Mesenchymal stem cell (in vitro differentiated cells and primary cell): ENCODE measurements at regions not wholly inside any gene's neighbourhood (a gene's known extent, or its start where the extent isn't known, plus 50 kb on each side); places are given as distances from the start of the nearest gene placed in this dataset.

ENCODE experiments used
- DNase-seq: peaks from one replicate; pipeline ENCODE4 v3.0.0-alpha.2; 2013
- H2AFZ ChIP-seq: one replicate; pipeline ENCODE4 v1.6.1; 2013; ENCODE audit warnings: low read depth, mild to moderate bottlenecking, control low read depth, inconsistent platforms, low read length, moderate library complexity
- H2AK5ac ChIP-seq: 2 replicates; pipeline ENCODE4 v1.6.1; 2013; ENCODE audit warnings: low read length, moderate library complexity, mild to moderate bottlenecking, inconsistent platforms; ENCODE audit not compliant: severe bottlenecking
- H2BK120ac ChIP-seq: one replicate; pipeline ENCODE4 v1.6.1; 2013; ENCODE audit warnings: low read depth, mild to moderate bottlenecking, inconsistent platforms, low read length, moderate library complexity
- H2BK12ac ChIP-seq, 2 experiments: one replicate each; pipeline ENCODE4 v1.6.1; 2013; ENCODE audit warnings: inconsistent platforms in 2 of 2, low read length in 2 of 2, mild to moderate bottlenecking in 2 of 2, moderate library complexity in 2 of 2, control low read depth in 1 of 2
- H2BK15ac ChIP-seq: one replicate; pipeline ENCODE4 v1.6.1; 2013; ENCODE audit warnings: mild to moderate bottlenecking, low read depth, inconsistent platforms; ENCODE audit not compliant: poor library complexity, severe bottlenecking
- H2BK5ac ChIP-seq: 2 replicates; pipeline ENCODE4 v1.6.1; 2013; ENCODE audit warnings: low read depth, mild to moderate bottlenecking, low read length, control low read depth, inconsistent platforms; ENCODE audit not compliant: poor library complexity, severe bottlenecking
- H3K14ac ChIP-seq, 2 experiments: one replicate each; pipeline ENCODE4 v1.6.1; 2013; ENCODE audit warnings: inconsistent platforms in 2 of 2, low read length in 2 of 2, control low read depth in 1 of 2, mild to moderate bottlenecking in 1 of 2, moderate library complexity in 1 of 2
- H3K18ac ChIP-seq, 2 experiments: one replicate each; pipeline ENCODE4 v1.6.1; 2013; ENCODE audit warnings: inconsistent platforms in 2 of 2, low read length in 2 of 2, control low read depth in 1 of 2, low read depth in 1 of 2, mild to moderate bottlenecking in 1 of 2
- H3K23ac ChIP-seq, 2 experiments: one replicate each; pipeline ENCODE4 v1.6.1; 2013; ENCODE audit warnings: inconsistent platforms in 2 of 2, low read length in 2 of 2, mild to moderate bottlenecking in 2 of 2, moderate library complexity in 2 of 2, control low read depth in 1 of 2
- H3K27ac ChIP-seq: 2 replicates; pipeline ENCODE4 v1.5.1; 2013; ENCODE audit warnings: mild to moderate bottlenecking, moderate library complexity, low read length, control low read depth, inconsistent platforms; ENCODE audit not compliant: poor library complexity, severe bottlenecking
- H3K27me3 ChIP-seq, 2 experiments: 2 replicates each; pipeline versions ENCODE4 v1.6.1 to v1.7.0; 2013; ENCODE audit warnings: low read length in 2 of 2, mild to moderate bottlenecking in 2 of 2, moderate library complexity in 2 of 2, control low read depth in 1 of 2, inconsistent platforms in 1 of 2; ENCODE audit not compliant: control insufficient read depth in 1 of 2, insufficient read depth in 1 of 2
- H3K36me3 ChIP-seq, 2 experiments: 2 replicates each; pipeline versions ENCODE4 v1.6.1 to v1.7.0; 2013; ENCODE audit warnings: low read length in 2 of 2, control low read depth in 1 of 2, inconsistent platforms in 1 of 2, low read depth in 1 of 2, mild to moderate bottlenecking in 1 of 2; ENCODE audit not compliant: insufficient read depth in 2 of 2, control insufficient read depth in 1 of 2
- H3K4ac ChIP-seq, 2 experiments: one replicate each; pipeline ENCODE4 v1.6.1; 2013; ENCODE audit warnings: inconsistent platforms in 2 of 2, low read length in 2 of 2, mild to moderate bottlenecking in 2 of 2, moderate library complexity in 2 of 2, control low read depth in 1 of 2, low read depth in 1 of 2
- H3K4me1 ChIP-seq: 2 replicates; pipeline ENCODE4 v1.6.1; 2013; ENCODE audit warnings: low read depth, low read length, control low read depth; ENCODE audit not compliant: control insufficient read depth, insufficient read depth
- H3K4me2 ChIP-seq: 2 replicates; pipeline ENCODE4 v1.6.1; 2013; ENCODE audit warnings: low read length, mild to moderate bottlenecking, inconsistent platforms; ENCODE audit not compliant: poor library complexity, severe bottlenecking
- H3K4me3 ChIP-seq, 2 experiments: 2 replicates each; pipeline versions ENCODE4 v1.5.1 to v1.7.0; 2013; ENCODE audit warnings: low read length in 2 of 2, mild to moderate bottlenecking in 2 of 2, control low read depth in 1 of 2, low read depth in 1 of 2; ENCODE audit not compliant: insufficient read depth in 1 of 2
- H3K79me1 ChIP-seq: replicated peaks from 2 replicates; pipeline ENCODE4 v1.6.1; 2013; ENCODE audit warnings: mild to moderate bottlenecking, control low read depth, low read length, inconsistent platforms; ENCODE audit not compliant: poor library complexity, severe bottlenecking
- H3K9ac ChIP-seq: 2 replicates; pipeline ENCODE4 v1.7.0; 2013; ENCODE audit warnings: mild to moderate bottlenecking, low read length, moderate library complexity
- H3K9me3 ChIP-seq: 2 replicates; pipeline ENCODE4 v1.7.0; 2013; ENCODE audit warnings: mild to moderate bottlenecking, low read length; ENCODE audit not compliant: control insufficient read depth
- H4K8ac ChIP-seq: one replicate; pipeline ENCODE4 v1.6.1; 2013; ENCODE audit warnings: inconsistent platforms, mild to moderate bottlenecking, low read length, moderate library complexity
- H4K91ac ChIP-seq: one replicate; pipeline ENCODE4 v1.6.1; 2013; ENCODE audit warnings: mild to moderate bottlenecking, low read length, inconsistent platforms
- WGBS: methylation state at CpG from one replicate; pipeline ENCODE4 v1.1.7; 2013; ENCODE audit warnings: mixed read lengths; 5-methylcytosine and 5-hydroxymethylcytosine counted together

DNA sequence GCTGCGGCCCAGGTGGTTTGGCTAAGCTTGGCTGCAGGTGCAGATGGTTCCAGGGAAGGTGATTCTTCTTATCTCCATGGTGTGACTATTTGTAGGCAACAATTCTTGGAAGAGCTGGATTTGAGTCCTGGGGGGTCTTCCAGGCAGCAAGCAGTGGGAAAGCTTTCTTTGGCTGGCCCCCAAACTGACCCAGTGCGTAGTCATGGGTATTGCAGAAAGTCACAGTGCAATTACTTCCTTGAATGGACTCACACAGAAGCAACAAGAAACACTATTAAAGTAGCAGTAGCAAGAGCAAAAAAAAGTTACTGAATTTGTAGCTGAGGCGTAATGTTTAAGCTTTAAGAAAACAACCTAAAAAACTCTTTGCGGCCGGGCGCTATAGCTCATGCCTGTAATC lies 293.6 kb upstream of the ATP5MC3 start:
- whole genome bisulfite sequencing: 98% methylated on average over 6 of the region's 6 CpGs
- Histone ChIP-seq H3K9ac (no peak overlapping the region), H2BK12ac (no peak overlapping the region)

DNA sequence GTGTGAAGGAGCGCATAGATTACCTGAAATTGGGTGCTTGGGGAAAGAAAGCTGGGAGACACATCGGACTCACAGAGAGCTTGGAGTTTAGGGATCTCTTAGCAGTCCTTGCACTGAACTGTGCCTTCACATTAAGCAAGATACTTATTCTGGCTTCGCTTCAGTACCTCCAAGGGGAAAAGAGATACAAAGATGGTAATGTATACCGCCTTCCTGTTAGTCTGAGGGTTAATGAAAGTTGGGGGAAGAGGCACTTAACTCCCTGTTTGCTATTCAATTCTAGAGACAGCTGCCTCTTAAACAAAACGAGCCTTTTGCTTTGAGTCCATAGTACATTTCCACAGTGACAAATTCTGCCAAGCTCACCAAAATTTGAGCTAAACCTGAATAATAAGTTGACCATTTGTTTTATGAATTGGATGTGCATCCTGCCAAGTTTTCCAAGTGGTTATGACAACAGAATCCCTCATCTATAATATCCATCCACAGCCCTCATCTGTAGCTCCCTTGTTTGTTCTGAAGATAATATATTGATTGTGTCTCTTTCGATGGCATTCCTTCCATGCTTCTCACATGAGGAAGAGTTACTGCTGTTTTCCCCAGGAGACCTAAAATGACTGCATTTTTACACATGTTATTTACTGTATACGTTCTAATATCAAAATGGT lies 287.1 kb upstream of the ATP5MC3 start:
- WGBS: 63% methylated on average over 4 of the region's 7 CpGs

More for the DNA sequence above, 293.6 kb upstream of the ATP5MC3 start:
- H3K4me2 ChIP-seq: no peak overlapping the region
- H4K91ac ChIP-seq: no peak overlapping the region
- H3K79me1 ChIP-seq: no peaks in the 10 kb centered on the region
- no peak overlapping the region for H4K8ac ChIP-seq
- no peaks in the 10 kb centered on the region for H3K36me3 ChIP-seq
- H3K9me3 ChIP-seq: no peaks in the 10 kb centered on the region
- H2AK5ac ChIP-seq: no peak overlapping the region
- no peak overlapping the region for H3K4me3 ChIP-seq
- no peak overlapping the region for H2BK5ac ChIP-seq
- H2AFZ ChIP-seq: no peak overlapping the region
- no peaks in the 10 kb centered on the region for H3K4me1 ChIP-seq
- no peak for DNase-seq
- no peak overlapping the region for H2BK15ac ChIP-seq
- H3K4ac ChIP-seq: no peak overlapping the region
- H3K27me3 ChIP-seq: no peaks in the 10 kb centered on the region
- H3K18ac ChIP-seq: no peak overlapping the region
- H3K14ac ChIP-seq: no peak overlapping the region
- no peak overlapping the region for H3K23ac ChIP-seq
- H2BK120ac ChIP-seq: no peak overlapping the region
- no peak overlapping the region for H3K27ac ChIP-seq

DNA sequence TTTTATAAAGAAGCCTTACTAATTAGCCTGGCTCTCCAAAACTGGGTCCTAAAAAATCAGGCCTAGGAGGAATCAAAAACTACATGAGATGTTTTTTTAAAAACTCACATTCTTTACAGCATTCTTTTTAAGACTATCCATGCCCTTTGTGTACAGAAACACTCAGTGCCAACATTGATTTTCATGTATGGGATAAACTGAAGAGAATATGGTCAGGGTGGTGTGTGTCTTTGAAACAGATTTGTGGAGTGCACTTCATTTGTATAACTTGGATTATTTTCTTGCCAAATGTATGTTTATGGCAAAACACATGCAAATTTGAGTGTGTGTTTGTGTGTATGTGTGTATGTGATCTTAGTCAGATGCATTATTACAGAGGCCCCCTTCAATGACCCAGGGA lies 283.6 kb upstream of the ATP5MC3 start:
- Histone ChIP-seq H4K91ac (no peak overlapping the region), H2AK5ac (no peak overlapping the region), H2BK15ac (no peak overlapping the region), H3K14ac (no peak overlapping the region), H3K23ac (no peak overlapping the region), H3K27ac (no peak overlapping the region), H3K4me2 (no peak overlapping the region), H2BK5ac (no peak overlapping the region), H3K4me3 (no peak overlapping the region), H2BK120ac (no peak overlapping the region), H3K4ac (no peak overlapping the region), H2AFZ (no peak overlapping the region), H4K8ac (no peak overlapping the region), H3K9me3 (peaks cover 3% of the 10 kb centered on the region), H3K9ac (no peak overlapping the region), H3K79me1 (no peaks in the 10 kb centered on the region), H2BK12ac (no peak overlapping the region), H3K4me1 (no peaks in the 10 kb centered on the region), H3K27me3 (no peaks in the 10 kb centered on the region), H3K36me3 (no peaks in the 10 kb centered on the region), H3K18ac (no peak overlapping the region)
- DNase-seq: no peak

More for the DNA sequence above, 287.1 kb upstream of the ATP5MC3 start:
- Histone ChIP-seq H3K9me3 (no peaks in the 10 kb centered on the region), H4K91ac (no peak overlapping the region), H4K8ac (no peak overlapping the region), H2BK5ac (no peak overlapping the region), H3K36me3 (no peaks in the 10 kb centered on the region), H3K4me3 (no peak overlapping the region), H2BK120ac (no peak overlapping the region), H2BK12ac (no peak overlapping the region), H3K79me1 (no peaks in the 10 kb centered on the region), H3K27ac (no peak overlapping the region), H2AK5ac (no peak overlapping the region), H3K27me3 (no peaks in the 10 kb centered on the region), H3K9ac (no peak overlapping the region), H3K18ac (no peak overlapping the region), H3K14ac (no peak overlapping the region), H3K4ac (no peak overlapping the region), H3K4me1 (no peaks in the 10 kb centered on the region), H2AFZ (no peak overlapping the region), H2BK15ac (no peak overlapping the region), H3K23ac (no peak overlapping the region), H3K4me2 (no peak overlapping the region)
- no peak for DNase-seq

DNA sequence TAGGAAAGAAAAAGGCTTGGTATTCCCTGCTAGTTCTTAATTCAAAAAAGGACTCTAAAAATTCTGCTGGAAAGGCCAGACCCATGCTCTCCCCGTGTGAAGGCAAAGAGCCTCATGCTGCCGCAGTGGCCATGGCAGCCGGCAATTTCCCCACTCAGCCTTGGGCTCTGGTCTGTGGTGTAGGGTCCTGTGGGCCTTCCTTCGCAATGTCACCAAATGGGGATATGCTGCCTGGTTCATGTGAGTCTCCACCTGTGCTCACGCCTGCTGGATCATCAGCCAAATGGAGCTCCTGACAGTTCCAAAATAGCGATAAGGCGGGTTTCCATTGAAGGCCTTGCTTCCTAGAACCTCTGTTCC lies 282.8 kb upstream of the ATP5MC3 start:
- H3K18ac ChIP-seq: no peak overlapping the region
- no peak overlapping the region for H2BK15ac ChIP-seq
- 86% methylated on average over 7 of the region's 7 CpGs for WGBS
- H2AK5ac ChIP-seq: no peak overlapping the region
- no peaks in the 10 kb centered on the region for H3K79me1 ChIP-seq
- H3K4me1 ChIP-seq: no peaks in the 10 kb centered on the region
- peaks cover 3% of the 10 kb centered on the region for H3K9me3 ChIP-seq
- no peak overlapping the region for H3K4ac ChIP-seq
- DNase-seq: no peak
- no peaks in the 10 kb centered on the region for H3K27me3 ChIP-seq
- H2BK5ac ChIP-seq: no peak overlapping the region
- H2AFZ ChIP-seq: no peak overlapping the region
- H4K91ac ChIP-seq: no peak overlapping the region
- no peak overlapping the region for H3K9ac ChIP-seq
- H3K27ac ChIP-seq: no peak overlapping the region
- no peak overlapping the region for H3K4me2 ChIP-seq
- no peak overlapping the region for H4K8ac ChIP-seq
- H3K36me3 ChIP-seq: no peaks in the 10 kb centered on the region
- no peak overlapping the region for H3K23ac ChIP-seq
- no peak overlapping the region for H2BK12ac ChIP-seq
- no peak overlapping the region for H3K14ac ChIP-seq
- no peak overlapping the region for H3K4me3 ChIP-seq
- no peak overlapping the region for H2BK120ac ChIP-seq
